Activated T-helper 2 cell treated with anti-CD3 and anti-CD28 coated beads, Interferon-gamma antibody, Interleukin-2, Interleukin-4, amounts not matched to agents 10 μg/mL and 5 μg/mL and 100 μg/mL, durations not matched to agents 14 hours and 24 hours and 36 hours (primary cell): ENCODE measurements at regions not wholly inside any gene's neighbourhood (a gene's known extent, or its start where the extent isn't known, plus 50 kb on each side); places are given as distances from the start of the nearest gene placed in this dataset.

Experiments used
- DNase-seq: peaks from one replicate; pipeline ENCODE4 v3.0.0; 2021; ENCODE audit warnings: low spot score
- H3K27ac Mint-ChIP-seq: one replicate; pipeline ENCODE4 v1.8.0; 2021; ENCODE audit warnings: mixed read lengths
- H3K27me3 Mint-ChIP-seq: one replicate; pipeline ENCODE4 v1.8.0; 2021; ENCODE audit warnings: low read depth, mixed read lengths
- H3K36me3 Mint-ChIP-seq: one replicate; pipeline ENCODE4 v1.8.0; 2021; ENCODE audit warnings: low read depth, mixed read lengths
- H3K4me1 Mint-ChIP-seq: one replicate; pipeline ENCODE4 v1.8.0; 2021; ENCODE audit warnings: low read depth, mixed read lengths
- H3K4me3 Mint-ChIP-seq: one replicate; pipeline ENCODE4 v1.8.0; 2021; ENCODE audit warnings: low read depth, mild to moderate bottlenecking, moderate library complexity, mixed read lengths
- H3K9me3 Mint-ChIP-seq: one replicate; pipeline ENCODE4 v1.8.0; 2021; ENCODE audit warnings: mixed read lengths
- intact Hi-C: fragments of 100-400 bp; cut with micrococcal nuclease; formaldehyde crosslinking; loops from one replicate; pipeline ENCODE4 v1.15.1; 2023

GRCh38 chr5:20537911-20538703 is 550.1 kb upstream of the CDH18 start:
- DNase-seq: no peak
- H3K27me3 Mint-ChIP-seq: no peaks in the 10 kb centered on the region
- no peak overlapping the region for H3K27ac Mint-ChIP-seq
- peaks cover 10% of the 10 kb centered on the region for H3K9me3 Mint-ChIP-seq
- intact Hi-C loops: no loop called here
- no peak overlapping the region for H3K4me3 Mint-ChIP-seq
- H3K36me3 Mint-ChIP-seq: no peaks in the 10 kb centered on the region
- H3K4me1 Mint-ChIP-seq: no peaks in the 10 kb centered on the region

GRCh38 chr5:20536813-20537212 is 548.8 kb upstream of the CDH18 start:
- peaks cover 20% of the 10 kb centered on the region for H3K9me3 Mint-ChIP-seq
- no peaks in the 10 kb centered on the region for H3K27me3 Mint-ChIP-seq
- intact Hi-C loops: no loop called here
- no peaks in the 10 kb centered on the region for H3K4me1 Mint-ChIP-seq
- no peaks in the 10 kb centered on the region for H3K36me3 Mint-ChIP-seq
- no peak overlapping the region for H3K4me3 Mint-ChIP-seq
- H3K27ac Mint-ChIP-seq: no peak overlapping the region
- no peak for DNase-seq

- H3K4me3 Mint-ChIP-seq: no peak overlapping the region
- H3K9me3 Mint-ChIP-seq: peaks cover 22% of the 10 kb centered on the region
- H3K27me3 Mint-ChIP-seq: no peaks in the 10 kb centered on the region
- no peaks in the 10 kb centered on the region for H3K4me1 Mint-ChIP-seq
- no peak for DNase-seq
- intact Hi-C loops: no loop called here
- H3K27ac Mint-ChIP-seq: no peak overlapping the region
- no peaks in the 10 kb centered on the region for H3K36me3 Mint-ChIP-seq
Observed at GRCh38 chr5:20536341-20536740, 548.3 kb upstream of the CDH18 start.

GRCh38 chr5:20528471-20528870 is 540.5 kb upstream of the CDH18 start:
- Mint-ChIP-seq H3K4me1 (no peaks in the 10 kb centered on the region), H3K9me3 (peaks cover 63% of the 10 kb centered on the region), H3K27ac (no peak overlapping the region), H3K4me3 (no peak overlapping the region), H3K27me3 (no peaks in the 10 kb centered on the region), H3K36me3 (no peaks in the 10 kb centered on the region)
- DNase-seq: no peak
- intact Hi-C loops: no loop called here

GRCh38 chr5:20524991-20525529 is 537.1 kb upstream of the CDH18 start:
- Mint-ChIP-seq H3K4me1 (no peaks in the 10 kb centered on the region), H3K36me3 (no peaks in the 10 kb centered on the region), H3K4me3 (no peak overlapping the region), H3K27me3 (no peaks in the 10 kb centered on the region), H3K27ac (no peak overlapping the region), H3K9me3 (peaks cover 67% of the 10 kb centered on the region)
- no peak for DNase-seq
- intact Hi-C loops: no loop called here

GRCh38 chr5:20522905-20523482 is 535.0 kb upstream of the CDH18 start:
- H3K9me3 Mint-ChIP-seq: peaks cover 60% of the 10 kb centered on the region

GRCh38 chr5:20515606-20516005 is 527.6 kb upstream of the CDH18 start:
- DNase-seq: no peak
- intact Hi-C loops: no loop called here
- no peaks in the 10 kb centered on the region for H3K36me3 Mint-ChIP-seq
- H3K4me1 Mint-ChIP-seq: no peaks in the 10 kb centered on the region
- no peaks in the 10 kb centered on the region for H3K27me3 Mint-ChIP-seq
- H3K27ac Mint-ChIP-seq: no peak overlapping the region
- H3K4me3 Mint-ChIP-seq: no peak overlapping the region
- peaks cover 31% of the 10 kb centered on the region for H3K9me3 Mint-ChIP-seq

More at GRCh38 chr5:20522905-20523482, 535.0 kb upstream of the CDH18 start:
- no peak overlapping the region for H3K27ac Mint-ChIP-seq
- H3K36me3 Mint-ChIP-seq: no peaks in the 10 kb centered on the region
- no peaks in the 10 kb centered on the region for H3K4me1 Mint-ChIP-seq
- DNase-seq: no peak
- intact Hi-C loops: no loop called here
- H3K4me3 Mint-ChIP-seq: no peak overlapping the region
- H3K27me3 Mint-ChIP-seq: no peaks in the 10 kb centered on the region

GRCh38 chr5:20514145-20514544 is 526.1 kb upstream of the CDH18 start:
- Mint-ChIP-seq H3K27me3 (no peaks in the 10 kb centered on the region), H3K27ac (no peak overlapping the region), H3K4me3 (no peak overlapping the region), H3K9me3 (peaks cover 34% of the 10 kb centered on the region), H3K4me1 (no peaks in the 10 kb centered on the region), H3K36me3 (no peaks in the 10 kb centered on the region)
- intact Hi-C loops: no loop called here
- no peak for DNase-seq

- Mint-ChIP-seq H3K36me3 (no peaks in the 10 kb centered on the region), H3K9me3 (peaks cover 28% of the 10 kb centered on the region), H3K4me3 (no peak overlapping the region), H3K4me1 (no peaks in the 10 kb centered on the region), H3K27ac (no peak overlapping the region), H3K27me3 (no peaks in the 10 kb centered on the region)
- intact Hi-C loops: no loop called here
- no peak for DNase-seq
Observed at GRCh38 chr5:20500546-20500945, 512.5 kb upstream of the CDH18 start.

- intact Hi-C loops: no loop called here
- Mint-ChIP-seq H3K4me3 (no peak overlapping the region), H3K27ac (no peak overlapping the region), H3K27me3 (no peaks in the 10 kb centered on the region), H3K36me3 (no peaks in the 10 kb centered on the region), H3K9me3 (peaks cover 39% of the 10 kb centered on the region), H3K4me1 (no peaks in the 10 kb centered on the region)
- DNase-seq: no peak
Observed at GRCh38 chr5:20498926-20499325, 510.9 kb upstream of the CDH18 start.

GRCh38 chr5:20498102-20498501 is 510.1 kb upstream of the CDH18 start:
- intact Hi-C loops: no loop called here
- H3K27ac Mint-ChIP-seq: no peak overlapping the region
- H3K27me3 Mint-ChIP-seq: no peaks in the 10 kb centered on the region
- no peak for DNase-seq
- H3K4me3 Mint-ChIP-seq: no peak overlapping the region
- H3K9me3 Mint-ChIP-seq: peaks cover 38% of the 10 kb centered on the region
- no peaks in the 10 kb centered on the region for H3K4me1 Mint-ChIP-seq
- H3K36me3 Mint-ChIP-seq: no peaks in the 10 kb centered on the region

- no peaks in the 10 kb centered on the region for H3K4me1 Mint-ChIP-seq
Observed at GRCh38 chr5:20497356-20497755, 509.4 kb upstream of the CDH18 start.

GRCh38 chr5:20494706-20495105 is 506.7 kb upstream of the CDH18 start:
- intact Hi-C loops: no loop called here
- Mint-ChIP-seq H3K9me3 (peaks cover 38% of the 10 kb centered on the region), H3K4me3 (no peak overlapping the region), H3K27ac (no peak overlapping the region), H3K27me3 (no peaks in the 10 kb centered on the region), H3K36me3 (no peaks in the 10 kb centered on the region), H3K4me1 (no peaks in the 10 kb centered on the region)
- DNase-seq: no peak

More at GRCh38 chr5:20497356-20497755, 509.4 kb upstream of the CDH18 start:
- no peak overlapping the region for H3K27ac Mint-ChIP-seq
- H3K4me3 Mint-ChIP-seq: no peak overlapping the region
- H3K9me3 Mint-ChIP-seq: peaks cover 38% of the 10 kb centered on the region
- H3K27me3 Mint-ChIP-seq: no peaks in the 10 kb centered on the region
- H3K36me3 Mint-ChIP-seq: no peaks in the 10 kb centered on the region
- DNase-seq: no peak
- intact Hi-C loops: no loop called here
